ENCODE measurements at regions not wholly inside any gene's neighbourhood (a gene's known extent, or its start where the extent isn't known, plus 50 kb on each side); places are given as distances from the start of the nearest gene placed in this dataset.
"Not testable (repeated sequence)": the region's sequence is repeated elsewhere in the genome, so short reads cannot be mapped to it uniquely, and the experiment has no call there.

- DNase-seq = no peak
Observed at GRCh38 chr16:65579050-65579449, 457.2 kb upstream of the CDH11 start.

- no peak for DNase-seq
Observed at GRCh38 chr16:65576631-65577030, 454.8 kb upstream of the CDH11 start.

- no peak for DNase-seq
Observed at GRCh38 chr16:65576139-65576538, 454.3 kb upstream of the CDH11 start.

- no peak for DNase-seq
Observed at GRCh38 chr16:65574326-65574966, 452.6 kb upstream of the CDH11 start.

- DNase-seq = no peak
Observed at GRCh38 chr16:65572156-65572555, 450.3 kb upstream of the CDH11 start.

- DNase-seq = no peak
Observed at GRCh38 chr16:65570261-65570660, 448.4 kb upstream of the CDH11 start.

- DNase-seq = no peak
Observed at GRCh38 chr16:65559846-65560245, 438.0 kb upstream of the CDH11 start.

- not testable (repeated sequence) for DNase-seq
Observed at GRCh38 chr16:65549689-65550088, 427.8 kb upstream of the CDH11 start.

- DNase-seq = no peak
Observed at GRCh38 chr16:65548470-65548869, 426.6 kb upstream of the CDH11 start.

- DNase-seq = no peak
Observed at GRCh38 chr16:65547772-65548446, 426.0 kb upstream of the CDH11 start.

GRCh38 chr16:65546353-65546791, 424.5 kb upstream of the CDH11 start:
- no peak for DNase-seq

GRCh38 chr16:65545413-65545956, 423.6 kb upstream of the CDH11 start:
- DNase-seq = no peak

GRCh38 chr16:65543781-65544740, 422.2 kb upstream of the CDH11 start:
- no peak for DNase-seq

GRCh38 chr16:65541646-65542045, 419.8 kb upstream of the CDH11 start:
- no peak for DNase-seq

- no peak for DNase-seq
Observed at GRCh38 chr16:65540901-65541300, 419.0 kb upstream of the CDH11 start.

GRCh38 chr16:65538976-65539375, 417.1 kb upstream of the CDH11 start:
- DNase-seq = no peak

GRCh38 chr16:65537336-65537735, 415.5 kb upstream of the CDH11 start:
- DNase-seq = no peak

- DNase-seq = no peak
Observed at GRCh38 chr16:65534121-65534528, 412.3 kb upstream of the CDH11 start.

- no peak for DNase-seq
Observed at GRCh38 chr16:65532846-65533245, 411.0 kb upstream of the CDH11 start.

- DNase-seq = no peak
Observed at GRCh38 chr16:65532258-65532657, 410.4 kb upstream of the CDH11 start.

GRCh38 chr16:65531475-65531874, 409.6 kb upstream of the CDH11 start:
- DNase-seq = no peak

GRCh38 chr16:65525707-65526106, 403.8 kb upstream of the CDH11 start:
- no peak for DNase-seq

GRCh38 chr16:65524997-65525396, 403.1 kb upstream of the CDH11 start:
- DNase-seq = no peak
